GM12801 (cell line): ENCODE measurements at regions not wholly inside any gene's neighbourhood (a gene's known extent, or its start where the extent isn't known, plus 50 kb on each side); places are given as distances from the start of the nearest gene placed in this dataset.

Source experiments
- TF ChIP-seq, protein P1 (sequence below): IDR thresholded peaks from one replicate; pipeline ENCODE4 v1.5.1; 2011; ENCODE audit warnings: control low read depth; ENCODE audit not compliant: insufficient read length; ENCODE audit errors: extremely low read depth

DNA sequence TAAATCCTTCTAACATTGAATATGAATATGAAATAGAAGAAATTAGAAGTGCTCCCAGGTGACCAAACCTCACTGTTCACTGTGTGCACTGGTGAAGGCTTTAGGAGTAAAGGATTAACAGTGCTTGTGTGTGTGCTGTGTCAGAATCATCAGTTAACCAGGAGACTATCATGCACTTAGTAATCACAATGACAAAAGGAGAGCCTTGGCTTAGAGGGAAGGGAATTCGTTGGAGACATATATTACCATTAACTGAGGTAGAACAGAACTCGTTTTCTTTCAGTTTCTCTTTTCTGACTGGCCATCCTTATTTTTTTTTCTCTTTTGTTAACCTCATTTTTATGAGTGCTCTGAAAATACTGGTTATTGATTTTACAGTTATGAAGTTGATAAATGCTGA lies 213.3 kb upstream of the GBE1 start:
- TF ChIP-seq, protein P1, sequence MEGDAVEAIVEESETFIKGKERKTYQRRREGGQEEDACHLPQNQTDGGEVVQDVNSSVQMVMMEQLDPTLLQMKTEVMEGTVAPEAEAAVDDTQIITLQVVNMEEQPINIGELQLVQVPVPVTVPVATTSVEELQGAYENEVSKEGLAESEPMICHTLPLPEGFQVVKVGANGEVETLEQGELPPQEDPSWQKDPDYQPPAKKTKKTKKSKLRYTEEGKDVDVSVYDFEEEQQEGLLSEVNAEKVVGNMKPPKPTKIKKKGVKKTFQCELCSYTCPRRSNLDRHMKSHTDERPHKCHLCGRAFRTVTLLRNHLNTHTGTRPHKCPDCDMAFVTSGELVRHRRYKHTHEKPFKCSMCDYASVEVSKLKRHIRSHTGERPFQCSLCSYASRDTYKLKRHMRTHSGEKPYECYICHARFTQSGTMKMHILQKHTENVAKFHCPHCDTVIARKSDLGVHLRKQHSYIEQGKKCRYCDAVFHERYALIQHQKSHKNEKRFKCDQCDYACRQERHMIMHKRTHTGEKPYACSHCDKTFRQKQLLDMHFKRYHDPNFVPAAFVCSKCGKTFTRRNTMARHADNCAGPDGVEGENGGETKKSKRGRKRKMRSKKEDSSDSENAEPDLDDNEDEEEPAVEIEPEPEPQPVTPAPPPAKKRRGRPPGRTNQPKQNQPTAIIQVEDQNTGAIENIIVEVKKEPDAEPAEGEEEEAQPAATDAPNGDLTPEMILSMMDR: no peak

DNA sequence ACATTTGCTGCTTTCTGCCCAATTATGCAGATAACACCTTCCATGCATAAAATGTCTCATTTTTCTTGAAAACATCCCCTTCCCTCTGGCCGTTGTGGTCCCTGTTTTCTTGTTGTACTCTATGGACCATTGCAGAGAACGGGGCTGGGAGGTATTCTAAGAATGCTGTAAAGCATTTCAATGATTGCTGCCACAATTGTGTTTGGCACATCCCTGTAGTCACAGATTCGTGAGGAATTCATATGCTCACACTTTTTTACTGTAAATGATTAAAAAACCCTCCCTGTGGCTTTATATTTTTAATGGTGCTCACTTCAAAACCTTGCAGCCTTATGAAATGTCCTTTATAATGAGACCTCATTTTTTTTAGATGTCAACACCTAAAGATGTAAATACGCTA lies 207.2 kb upstream of the GBE1 start:
- TF ChIP-seq, protein P1: no peak

DNA sequence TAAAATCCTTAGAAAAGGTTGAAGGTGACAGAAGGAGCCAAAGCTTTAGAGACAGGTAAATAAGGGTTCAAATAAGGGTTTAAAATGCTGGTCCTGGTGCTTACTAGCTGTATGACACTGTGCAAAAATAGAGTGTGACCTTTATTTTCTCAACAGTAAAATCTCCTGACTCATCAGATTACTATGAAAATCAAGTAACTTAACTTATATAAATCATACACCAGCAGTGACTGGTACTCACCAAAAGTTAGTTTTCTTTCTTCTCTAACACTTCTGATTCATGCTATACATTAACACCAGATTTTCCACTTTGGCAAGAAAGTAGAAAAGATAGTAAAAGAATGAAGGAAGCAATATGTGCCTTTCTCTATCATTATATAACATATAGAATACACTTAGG lies 205.9 kb upstream of the GBE1 start:
- TF ChIP-seq, protein P1: no peak

DNA sequence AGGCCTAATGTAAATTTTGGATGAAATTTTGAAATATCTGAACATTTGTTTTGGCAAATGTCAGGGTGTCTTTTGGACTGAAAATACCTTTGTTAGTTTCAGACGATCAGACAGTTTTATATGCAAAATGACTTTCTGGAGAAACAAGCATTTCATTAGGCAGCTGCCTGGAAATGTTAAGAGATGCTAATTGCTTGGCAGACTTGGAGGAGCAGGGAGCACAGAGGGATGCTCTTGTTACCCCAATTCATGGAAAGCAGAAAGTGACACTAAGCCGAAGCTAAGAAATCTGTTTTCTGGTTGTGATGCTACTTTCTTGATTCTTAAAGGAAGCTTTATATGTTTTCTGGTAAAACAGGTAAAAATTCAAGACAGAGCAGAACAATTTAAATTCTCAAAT lies 204.3 kb upstream of the GBE1 start:
- TF ChIP-seq, protein P1: no peak

DNA sequence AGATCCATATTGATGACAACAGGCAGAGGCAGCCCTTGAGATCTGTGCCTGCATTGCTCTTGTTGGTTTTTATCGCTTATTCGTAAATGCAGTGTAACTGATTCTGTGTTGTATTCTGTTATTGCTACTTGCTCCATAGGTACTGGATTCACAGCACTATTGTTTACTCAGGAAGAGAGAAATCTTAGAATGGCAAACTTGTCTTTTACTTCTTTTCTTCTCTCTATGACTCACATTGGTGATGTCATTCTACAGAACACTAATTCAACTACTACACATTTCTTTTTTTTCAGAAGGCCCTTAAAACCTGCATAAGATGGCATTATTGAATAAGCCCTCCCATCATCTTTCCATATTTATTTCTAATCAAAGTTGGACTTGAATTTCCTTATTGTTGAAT lies 201.0 kb upstream of the GBE1 start:
- TF ChIP-seq, protein P1: no peak

DNA sequence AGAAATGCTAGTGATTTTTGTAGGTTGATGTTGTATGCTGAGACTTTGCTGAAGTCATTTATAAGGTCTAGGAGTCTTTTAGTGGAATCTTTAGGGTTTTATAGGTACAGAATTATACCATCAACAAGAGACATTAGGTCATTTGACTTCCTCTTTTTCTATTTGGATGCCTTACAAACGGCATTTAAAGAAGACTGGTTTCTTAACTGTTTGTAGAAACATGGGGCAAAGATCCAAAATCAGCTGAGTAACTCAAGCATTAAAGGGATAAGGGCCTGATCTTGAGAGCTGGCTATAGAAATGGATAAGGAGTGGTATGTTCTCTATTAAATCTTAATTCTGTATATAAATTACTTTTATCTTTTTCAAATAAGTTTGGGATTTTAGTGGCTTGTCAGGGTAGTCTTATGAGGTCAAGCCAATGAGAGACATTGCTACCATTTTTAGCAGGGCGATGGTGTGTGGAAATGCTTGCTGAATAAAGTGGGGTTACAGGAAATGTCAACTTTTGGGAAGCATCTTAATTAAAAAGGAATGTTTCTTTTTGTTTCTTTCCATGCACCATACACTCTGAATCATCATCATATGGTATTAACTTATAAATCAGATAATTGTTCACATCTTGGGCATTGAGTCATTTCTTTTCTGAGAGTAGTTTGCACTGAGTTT lies 197.7 kb upstream of the GBE1 start:
- TF ChIP-seq, protein P1: no peak

DNA sequence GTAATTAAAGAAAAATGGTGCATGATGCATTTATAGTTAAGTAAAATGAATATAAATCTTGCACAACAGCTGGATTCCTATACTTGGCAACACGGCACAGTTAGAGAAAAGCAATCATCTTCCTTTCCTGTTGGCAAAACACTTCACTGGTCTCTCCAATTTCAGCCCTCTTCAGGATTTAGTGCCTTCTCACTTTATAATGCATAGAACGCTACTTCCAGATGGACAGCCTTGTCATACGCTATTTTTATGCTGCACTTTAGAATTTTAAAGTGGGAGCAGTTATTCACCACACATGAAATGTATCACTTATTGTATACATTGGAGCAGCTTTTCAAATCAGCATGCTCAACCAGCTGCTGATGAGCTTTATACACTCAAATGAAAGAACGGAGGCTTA lies 194.4 kb upstream of the GBE1 start:
- TF ChIP-seq, protein P1: no peak

DNA sequence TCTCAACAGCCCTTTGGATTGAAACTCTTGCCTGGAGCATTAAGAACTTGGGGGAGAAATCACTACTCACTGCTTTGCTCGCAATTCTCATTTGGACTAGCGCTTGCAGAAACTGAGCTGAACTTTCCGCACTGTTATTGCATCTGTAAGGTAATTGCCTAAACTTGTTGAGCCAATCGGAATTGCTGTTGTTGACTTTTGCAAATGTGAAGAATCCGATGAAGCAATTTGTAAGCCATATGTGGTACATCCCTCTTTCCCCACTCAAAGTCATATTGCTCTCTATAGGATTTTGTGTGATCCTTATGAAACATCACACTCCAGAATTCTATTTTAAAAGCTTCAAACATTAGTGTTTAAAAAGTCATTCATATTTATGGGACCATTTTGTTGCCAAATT lies 191.7 kb upstream of the GBE1 start:
- TF ChIP-seq, protein P1: no peak
